T-helper 17 cell (primary cell): ENCODE measurements at regions not wholly inside any gene's neighbourhood (a gene's known extent, or its start where the extent isn't known, plus 50 kb on each side); places are given as distances from the start of the nearest gene placed in this dataset.

Experiments
- ATAC-seq: fragments of 150-1000 bp; cut with Tn5 transposase; 2 replicates; pipeline ENCODE4 v1.10.0; 2021; ENCODE audit warnings: mild to moderate bottlenecking, moderate library complexity
- DNase-seq, 3 donors: peaks; one replicate each; pipeline versions ENCODE4 v3.0.0 to v3.0.0-alpha.2; 2020 to 2021
- H3K9me3 ChIP-seq: one replicate; pipeline ENCODE4 v1.7.0; 2013; ENCODE audit warnings: low read length, mild to moderate bottlenecking; ENCODE audit not compliant: control insufficient read depth, poor library complexity, severe bottlenecking
- H3K27ac Mint-ChIP-seq: one replicate; pipeline ENCODE4 v1.8.0; 2022; ENCODE audit warnings: mild to moderate bottlenecking, moderate library complexity, mixed read lengths
- H3K27me3 Mint-ChIP-seq: one replicate; pipeline ENCODE4 v1.8.0; 2022; ENCODE audit warnings: mixed read lengths
- H3K36me3 Mint-ChIP-seq: one replicate; pipeline ENCODE4 v1.8.0; 2022; ENCODE audit warnings: low read depth, mixed read lengths
- H3K4me1 Mint-ChIP-seq: one replicate; pipeline ENCODE4 v1.8.0; 2022; ENCODE audit warnings: mild to moderate bottlenecking, mixed read lengths
- H3K4me3 Mint-ChIP-seq: one replicate; pipeline ENCODE4 v1.8.0; 2022; ENCODE audit warnings: mild to moderate bottlenecking, moderate library complexity, mixed read lengths

GRCh38 chr4:96767815-96768480, 928.1 kb downstream of the PDHA2 start:
- ATAC-seq: no peak
- Mint-ChIP-seq H3K27ac (no peak overlapping the region), H3K36me3 (no peaks in the 10 kb centered on the region), H3K4me1 (no peaks in the 10 kb centered on the region), H3K4me3 (no peak overlapping the region), H3K27me3 (no peaks in the 10 kb centered on the region)
- no peak for DNase-seq
- no peaks in the 10 kb centered on the region for H3K9me3 ChIP-seq

GRCh38 chr4:96775501-96775900, 935.6 kb downstream of the PDHA2 start:
- ATAC-seq: no peak
- DNase-seq: no peak
- H3K9me3 ChIP-seq: peaks cover 4% of the 10 kb centered on the region
- H3K4me3 Mint-ChIP-seq: no peak overlapping the region
- no peaks in the 10 kb centered on the region for H3K27me3 Mint-ChIP-seq
- no peak overlapping the region for H3K27ac Mint-ChIP-seq
- H3K36me3 Mint-ChIP-seq: no peaks in the 10 kb centered on the region
- no peaks in the 10 kb centered on the region for H3K4me1 Mint-ChIP-seq

GRCh38 chr4:96776920-96777527, 937.1 kb downstream of the PDHA2 start:
- Mint-ChIP-seq H3K36me3 (no peaks in the 10 kb centered on the region), H3K4me1 (no peaks in the 10 kb centered on the region), H3K27me3 (no peaks in the 10 kb centered on the region), H3K27ac (no peak overlapping the region), H3K4me3 (no peak overlapping the region)
- no peak for DNase-seq
- H3K9me3 ChIP-seq: peaks cover 4% of the 10 kb centered on the region
- no peak for ATAC-seq

- H3K36me3 Mint-ChIP-seq: no peaks in the 10 kb centered on the region
- DNase-seq: no peak
- no peak overlapping the region for H3K4me3 Mint-ChIP-seq
- no peaks in the 10 kb centered on the region for H3K27me3 Mint-ChIP-seq
- H3K27ac Mint-ChIP-seq: no peak overlapping the region
- no peaks in the 10 kb centered on the region for H3K4me1 Mint-ChIP-seq
- H3K9me3 ChIP-seq: no peaks in the 10 kb centered on the region
- no peak for ATAC-seq
Observed at GRCh38 chr4:96784336-96784735, 944.4 kb downstream of the PDHA2 start.

GRCh38 chr4:96786306-96786705, 946.4 kb downstream of the PDHA2 start:
- no peak overlapping the region for H3K27ac Mint-ChIP-seq
- H3K4me1 Mint-ChIP-seq: no peaks in the 10 kb centered on the region

GRCh38 chr4:96787766-96788165, 947.9 kb downstream of the PDHA2 start:
- Mint-ChIP-seq H3K27me3 (no peaks in the 10 kb centered on the region), H3K4me3 (no peak overlapping the region), H3K4me1 (no peaks in the 10 kb centered on the region), H3K36me3 (no peaks in the 10 kb centered on the region), H3K27ac (no peak overlapping the region)
- ATAC-seq (no peak), DNase-seq (no peak)
- no peaks in the 10 kb centered on the region for H3K9me3 ChIP-seq

More at GRCh38 chr4:96786306-96786705, 946.4 kb downstream of the PDHA2 start:
- no peak for DNase-seq
- Mint-ChIP-seq H3K27me3 (no peaks in the 10 kb centered on the region), H3K4me3 (no peak overlapping the region), H3K36me3 (no peaks in the 10 kb centered on the region)
- no peaks in the 10 kb centered on the region for H3K9me3 ChIP-seq
- ATAC-seq: no peak

- Mint-ChIP-seq H3K36me3 (no peaks in the 10 kb centered on the region), H3K27me3 (no peaks in the 10 kb centered on the region), H3K4me1 (no peaks in the 10 kb centered on the region), H3K27ac (no peak overlapping the region), H3K4me3 (no peak overlapping the region)
- ATAC-seq (no peak), DNase-seq (no peak)
- no peaks in the 10 kb centered on the region for H3K9me3 ChIP-seq
Observed at GRCh38 chr4:96809563-96809962, 969.7 kb downstream of the PDHA2 start.

GRCh38 chr4:96827086-96827485, 987.2 kb downstream of the PDHA2 start:
- DNase-seq (no peak), ATAC-seq (no peak)
- no peaks in the 10 kb centered on the region for H3K9me3 ChIP-seq
- no peaks in the 10 kb centered on the region for H3K4me1 Mint-ChIP-seq
- H3K27ac Mint-ChIP-seq: no peak overlapping the region
- H3K4me3 Mint-ChIP-seq: no peak overlapping the region
- H3K36me3 Mint-ChIP-seq: no peaks in the 10 kb centered on the region
- H3K27me3 Mint-ChIP-seq: no peaks in the 10 kb centered on the region

- Mint-ChIP-seq H3K27ac (no peak overlapping the region), H3K36me3 (no peaks in the 10 kb centered on the region), H3K4me3 (no peak overlapping the region), H3K27me3 (no peaks in the 10 kb centered on the region), H3K4me1 (no peaks in the 10 kb centered on the region)
- ATAC-seq (no peak), DNase-seq (no peak)
- peaks cover 2% of the 10 kb centered on the region for H3K9me3 ChIP-seq
Observed at GRCh38 chr4:96833831-96834230, 993.9 kb downstream of the PDHA2 start.

GRCh38 chr4:96835991-96836390, 996.1 kb downstream of the PDHA2 start:
- Mint-ChIP-seq H3K27ac (no peak overlapping the region), H3K27me3 (no peaks in the 10 kb centered on the region), H3K4me3 (no peak overlapping the region), H3K36me3 (no peaks in the 10 kb centered on the region), H3K4me1 (no peaks in the 10 kb centered on the region)
- ATAC-seq: no peak
- H3K9me3 ChIP-seq: peaks cover 2% of the 10 kb centered on the region
- no peak for DNase-seq

GRCh38 chr4:96839441-96839840, 999.5 kb downstream of the PDHA2 start:
- Mint-ChIP-seq H3K27ac (no peak overlapping the region), H3K36me3 (no peaks in the 10 kb centered on the region), H3K4me1 (no peaks in the 10 kb centered on the region), H3K4me3 (no peak overlapping the region), H3K27me3 (no peaks in the 10 kb centered on the region)
- H3K9me3 ChIP-seq: peaks cover under 1% of the 10 kb centered on the region
- ATAC-seq (no peak), DNase-seq (no peak)

- Mint-ChIP-seq H3K4me3 (no peak overlapping the region), H3K27ac (no peak overlapping the region), H3K36me3 (no peaks in the 10 kb centered on the region), H3K27me3 (no peaks in the 10 kb centered on the region), H3K4me1 (no peaks in the 10 kb centered on the region)
- H3K9me3 ChIP-seq: no peaks in the 10 kb centered on the region
- ATAC-seq: no peak
- no peak for DNase-seq
Observed at GRCh38 chr4:96841801-96842200, 1001.9 kb downstream of the PDHA2 start.

GRCh38 chr4:96844858-96845490, 1005.1 kb downstream of the PDHA2 start:
- no peak overlapping the region for H3K27ac Mint-ChIP-seq
- H3K27me3 Mint-ChIP-seq: no peaks in the 10 kb centered on the region
- H3K4me3 Mint-ChIP-seq: no peak overlapping the region
- H3K4me1 Mint-ChIP-seq: no peaks in the 10 kb centered on the region
- no peak for ATAC-seq
- no peaks in the 10 kb centered on the region for H3K9me3 ChIP-seq
- no peak for DNase-seq
- H3K36me3 Mint-ChIP-seq: no peaks in the 10 kb centered on the region

- no peaks in the 10 kb centered on the region for H3K27me3 Mint-ChIP-seq
- H3K9me3 ChIP-seq: no peaks in the 10 kb centered on the region
- H3K4me3 Mint-ChIP-seq: no peak overlapping the region
- no peaks in the 10 kb centered on the region for H3K4me1 Mint-ChIP-seq
- no peaks in the 10 kb centered on the region for H3K36me3 Mint-ChIP-seq
- ATAC-seq (no peak), DNase-seq (no peak)
- no peak overlapping the region for H3K27ac Mint-ChIP-seq
Observed at GRCh38 chr4:96845819-96846218, 1005.9 kb downstream of the PDHA2 start.
